Mesenchymal stem cell (in vitro differentiated cells and primary cell): ENCODE measurements at regions not wholly inside any gene's neighbourhood (a gene's known extent, or its start where the extent isn't known, plus 50 kb on each side); places are given as distances from the start of the nearest gene placed in this dataset.

ENCODE experiments used
- DNase-seq: peaks from one replicate; pipeline ENCODE4 v3.0.0-alpha.2; 2013
- H2AFZ ChIP-seq: one replicate; pipeline ENCODE4 v1.6.1; 2013; ENCODE audit warnings: low read depth, mild to moderate bottlenecking, control low read depth, inconsistent platforms, low read length, moderate library complexity
- H2AK5ac ChIP-seq: 2 replicates; pipeline ENCODE4 v1.6.1; 2013; ENCODE audit warnings: low read length, moderate library complexity, mild to moderate bottlenecking, inconsistent platforms; ENCODE audit not compliant: severe bottlenecking
- H2BK120ac ChIP-seq: one replicate; pipeline ENCODE4 v1.6.1; 2013; ENCODE audit warnings: low read depth, mild to moderate bottlenecking, inconsistent platforms, low read length, moderate library complexity
- H2BK12ac ChIP-seq, 2 experiments: one replicate each; pipeline ENCODE4 v1.6.1; 2013; ENCODE audit warnings: inconsistent platforms in 2 of 2, low read length in 2 of 2, mild to moderate bottlenecking in 2 of 2, moderate library complexity in 2 of 2, control low read depth in 1 of 2
- H2BK15ac ChIP-seq: one replicate; pipeline ENCODE4 v1.6.1; 2013; ENCODE audit warnings: mild to moderate bottlenecking, low read depth, inconsistent platforms; ENCODE audit not compliant: poor library complexity, severe bottlenecking
- H2BK5ac ChIP-seq: 2 replicates; pipeline ENCODE4 v1.6.1; 2013; ENCODE audit warnings: low read depth, mild to moderate bottlenecking, low read length, control low read depth, inconsistent platforms; ENCODE audit not compliant: poor library complexity, severe bottlenecking
- H3K14ac ChIP-seq, 2 experiments: one replicate each; pipeline ENCODE4 v1.6.1; 2013; ENCODE audit warnings: inconsistent platforms in 2 of 2, low read length in 2 of 2, control low read depth in 1 of 2, mild to moderate bottlenecking in 1 of 2, moderate library complexity in 1 of 2
- H3K18ac ChIP-seq, 2 experiments: one replicate each; pipeline ENCODE4 v1.6.1; 2013; ENCODE audit warnings: inconsistent platforms in 2 of 2, low read length in 2 of 2, control low read depth in 1 of 2, low read depth in 1 of 2, mild to moderate bottlenecking in 1 of 2
- H3K23ac ChIP-seq, 2 experiments: one replicate each; pipeline ENCODE4 v1.6.1; 2013; ENCODE audit warnings: inconsistent platforms in 2 of 2, low read length in 2 of 2, mild to moderate bottlenecking in 2 of 2, moderate library complexity in 2 of 2, control low read depth in 1 of 2
- H3K27ac ChIP-seq: 2 replicates; pipeline ENCODE4 v1.5.1; 2013; ENCODE audit warnings: mild to moderate bottlenecking, moderate library complexity, low read length, control low read depth, inconsistent platforms; ENCODE audit not compliant: poor library complexity, severe bottlenecking
- H3K27me3 ChIP-seq, 2 experiments: 2 replicates each; pipeline versions ENCODE4 v1.6.1 to v1.7.0; 2013; ENCODE audit warnings: low read length in 2 of 2, mild to moderate bottlenecking in 2 of 2, moderate library complexity in 2 of 2, control low read depth in 1 of 2, inconsistent platforms in 1 of 2; ENCODE audit not compliant: control insufficient read depth in 1 of 2, insufficient read depth in 1 of 2
- H3K36me3 ChIP-seq, 2 experiments: 2 replicates each; pipeline versions ENCODE4 v1.6.1 to v1.7.0; 2013; ENCODE audit warnings: low read length in 2 of 2, control low read depth in 1 of 2, inconsistent platforms in 1 of 2, low read depth in 1 of 2, mild to moderate bottlenecking in 1 of 2; ENCODE audit not compliant: insufficient read depth in 2 of 2, control insufficient read depth in 1 of 2
- H3K4ac ChIP-seq, 2 experiments: one replicate each; pipeline ENCODE4 v1.6.1; 2013; ENCODE audit warnings: inconsistent platforms in 2 of 2, low read length in 2 of 2, mild to moderate bottlenecking in 2 of 2, moderate library complexity in 2 of 2, control low read depth in 1 of 2, low read depth in 1 of 2
- H3K4me1 ChIP-seq: 2 replicates; pipeline ENCODE4 v1.6.1; 2013; ENCODE audit warnings: low read depth, low read length, control low read depth; ENCODE audit not compliant: control insufficient read depth, insufficient read depth
- H3K4me2 ChIP-seq: 2 replicates; pipeline ENCODE4 v1.6.1; 2013; ENCODE audit warnings: low read length, mild to moderate bottlenecking, inconsistent platforms; ENCODE audit not compliant: poor library complexity, severe bottlenecking
- H3K4me3 ChIP-seq, 2 experiments: 2 replicates each; pipeline versions ENCODE4 v1.5.1 to v1.7.0; 2013; ENCODE audit warnings: low read length in 2 of 2, mild to moderate bottlenecking in 2 of 2, control low read depth in 1 of 2, low read depth in 1 of 2; ENCODE audit not compliant: insufficient read depth in 1 of 2
- H3K79me1 ChIP-seq: replicated peaks from 2 replicates; pipeline ENCODE4 v1.6.1; 2013; ENCODE audit warnings: mild to moderate bottlenecking, control low read depth, low read length, inconsistent platforms; ENCODE audit not compliant: poor library complexity, severe bottlenecking
- H3K9ac ChIP-seq: 2 replicates; pipeline ENCODE4 v1.7.0; 2013; ENCODE audit warnings: mild to moderate bottlenecking, low read length, moderate library complexity
- H3K9me3 ChIP-seq: 2 replicates; pipeline ENCODE4 v1.7.0; 2013; ENCODE audit warnings: mild to moderate bottlenecking, low read length; ENCODE audit not compliant: control insufficient read depth
- H4K8ac ChIP-seq: one replicate; pipeline ENCODE4 v1.6.1; 2013; ENCODE audit warnings: inconsistent platforms, mild to moderate bottlenecking, low read length, moderate library complexity
- H4K91ac ChIP-seq: one replicate; pipeline ENCODE4 v1.6.1; 2013; ENCODE audit warnings: mild to moderate bottlenecking, low read length, inconsistent platforms
- WGBS: methylation state at CpG from one replicate; pipeline ENCODE4 v1.1.7; 2013; ENCODE audit warnings: mixed read lengths; 5-methylcytosine and 5-hydroxymethylcytosine counted together

GRCh38 chr6:193180-193579, 99.1 kb upstream of the DUSP22 start:
- 91% methylated on average over 7 of the region's 7 CpGs for WGBS

GRCh38 chr6:193773-194310, 98.4 kb upstream of the DUSP22 start:
- Histone ChIP-seq H2AFZ (no peak overlapping the region), H3K4me2 (no peak overlapping the region), H4K91ac (no peak overlapping the region), H3K23ac (no peak overlapping the region), H3K79me1 (no peaks in the 10 kb centered on the region), H3K18ac (no peak overlapping the region), H2BK12ac (no peak overlapping the region), H3K14ac (no peak overlapping the region), H2AK5ac (no peak overlapping the region), H3K4me3 (no peak overlapping the region), H3K27me3 (peaks cover 0 to 13% of the 10 kb centered on the region in 2 experiments), H4K8ac (no peak overlapping the region), H3K9me3 (no peaks in the 10 kb centered on the region), H2BK5ac (no peak overlapping the region), H2BK120ac (no peak overlapping the region), H3K4ac (no peak overlapping the region), H3K27ac (no peak overlapping the region), H3K9ac (no peak overlapping the region), H2BK15ac (no peak overlapping the region), H3K36me3 (no peaks in the 10 kb centered on the region), H3K4me1 (no peaks in the 10 kb centered on the region)
- WGBS, result 69% methylated on average over 5 of the region's 7 CpGs
- no peak for DNase-seq

More at GRCh38 chr6:193180-193579, 99.1 kb upstream of the DUSP22 start:
- Histone ChIP-seq H3K9me3 (no peaks in the 10 kb centered on the region), H2AFZ (no peak overlapping the region), H2BK5ac (no peak overlapping the region), H4K91ac (no peak overlapping the region), H2BK120ac (no peak overlapping the region), H3K79me1 (no peaks in the 10 kb centered on the region), H3K27ac (no peak overlapping the region), H3K27me3 (peaks cover 0 to 13% of the 10 kb centered on the region in 2 experiments), H3K23ac (no peak overlapping the region), H3K18ac (no peak overlapping the region), H3K4me1 (no peaks in the 10 kb centered on the region), H3K4ac (no peak overlapping the region), H4K8ac (no peak overlapping the region), H2BK15ac (no peak overlapping the region), H3K9ac (no peak overlapping the region), H2AK5ac (no peak overlapping the region), H3K4me3 (no peak overlapping the region), H2BK12ac (no peak overlapping the region), H3K4me2 (no peak overlapping the region), H3K14ac (no peak overlapping the region), H3K36me3 (no peaks in the 10 kb centered on the region)
- no peak for DNase-seq

GRCh38 chr6:195861-196360, 96.4 kb upstream of the DUSP22 start:
- H2BK120ac ChIP-seq, result no peak overlapping the region
- no peak overlapping the region for H4K91ac ChIP-seq
- H3K18ac ChIP-seq, result no peak overlapping the region
- H3K4me1 ChIP-seq, result no peaks in the 10 kb centered on the region
- H3K14ac ChIP-seq, result no peak overlapping the region
- H3K4me2 ChIP-seq, result no peak overlapping the region
- no peak overlapping the region for H2BK15ac ChIP-seq
- H3K36me3 ChIP-seq, result no peaks in the 10 kb centered on the region
- H4K8ac ChIP-seq, result no peak overlapping the region
- no peaks in the 10 kb centered on the region for H3K79me1 ChIP-seq
- H3K27me3 ChIP-seq, result peaks cover 0 to 15% of the 10 kb centered on the region in 2 experiments
- no peak overlapping the region for H3K27ac ChIP-seq
- H2AK5ac ChIP-seq, result no peak overlapping the region
- 25% methylated on average over 3 of the region's 3 CpGs for WGBS
- H2AFZ ChIP-seq, result no peak overlapping the region
- peak overlapping the region; percentile 26 for H3K9ac ChIP-seq
- no peak overlapping the region for H2BK12ac ChIP-seq
- no peak overlapping the region for H3K23ac ChIP-seq
- peak; percentile 80 for DNase-seq
- no peak overlapping the region for H3K4me3 ChIP-seq
- no peak overlapping the region for H3K4ac ChIP-seq
- no peak overlapping the region for H2BK5ac ChIP-seq
- H3K9me3 ChIP-seq, result no peaks in the 10 kb centered on the region

- 86% methylated on average over 2 of the region's 2 CpGs for WGBS
- Histone ChIP-seq H3K9ac (peak overlapping the region; percentile 26), H3K18ac (no peak overlapping the region), H2AFZ (no peak overlapping the region), H4K91ac (no peak overlapping the region), H2AK5ac (no peak overlapping the region), H3K9me3 (no peaks in the 10 kb centered on the region), H3K36me3 (no peaks in the 10 kb centered on the region), H2BK120ac (no peak overlapping the region), H3K14ac (no peak overlapping the region), H3K4me3 (no peak overlapping the region), H3K27ac (no peak overlapping the region), H2BK5ac (no peak overlapping the region), H3K27me3 (peaks cover 0 to 13% of the 10 kb centered on the region in 2 experiments), H2BK12ac (peak overlapping the region in 1 of 2 experiments; percentile 33), H2BK15ac (no peak overlapping the region), H3K4ac (no peak overlapping the region), H3K79me1 (no peaks in the 10 kb centered on the region), H3K4me2 (no peak overlapping the region), H4K8ac (no peak overlapping the region), H3K23ac (no peak overlapping the region), H3K4me1 (no peaks in the 10 kb centered on the region)
- DNase-seq, result no peak
Measured at GRCh38 chr6:196543-196942, 95.7 kb upstream of the DUSP22 start.
